ENCODE measurements at regions not wholly inside any gene's neighbourhood (a gene's known extent, or its start where the extent isn't known, plus 50 kb on each side); places are given as distances from the start of the nearest gene placed in this dataset.

DNA sequence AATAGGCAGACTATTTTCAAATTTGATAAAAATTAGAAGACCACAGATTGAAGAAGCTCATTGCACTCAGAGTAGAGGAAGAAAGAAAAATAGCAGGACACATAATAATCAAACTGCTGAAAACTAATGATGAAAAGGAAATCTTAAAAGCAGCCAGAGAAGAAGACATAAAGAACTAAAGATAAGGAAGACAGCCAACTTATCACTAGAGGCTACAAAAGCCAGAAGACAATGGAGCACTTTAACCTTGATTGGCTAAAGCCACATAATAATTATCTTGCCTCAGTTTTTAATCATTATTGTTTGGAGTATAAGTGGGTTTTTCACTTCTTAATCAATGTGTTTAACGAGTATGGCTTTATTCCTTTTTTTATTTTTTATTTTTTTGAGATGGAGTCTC, 397.6 kb downstream of the RNF144B start:
- no peak for DNase-seq (ENCODE audit: low spot score)

DNA sequence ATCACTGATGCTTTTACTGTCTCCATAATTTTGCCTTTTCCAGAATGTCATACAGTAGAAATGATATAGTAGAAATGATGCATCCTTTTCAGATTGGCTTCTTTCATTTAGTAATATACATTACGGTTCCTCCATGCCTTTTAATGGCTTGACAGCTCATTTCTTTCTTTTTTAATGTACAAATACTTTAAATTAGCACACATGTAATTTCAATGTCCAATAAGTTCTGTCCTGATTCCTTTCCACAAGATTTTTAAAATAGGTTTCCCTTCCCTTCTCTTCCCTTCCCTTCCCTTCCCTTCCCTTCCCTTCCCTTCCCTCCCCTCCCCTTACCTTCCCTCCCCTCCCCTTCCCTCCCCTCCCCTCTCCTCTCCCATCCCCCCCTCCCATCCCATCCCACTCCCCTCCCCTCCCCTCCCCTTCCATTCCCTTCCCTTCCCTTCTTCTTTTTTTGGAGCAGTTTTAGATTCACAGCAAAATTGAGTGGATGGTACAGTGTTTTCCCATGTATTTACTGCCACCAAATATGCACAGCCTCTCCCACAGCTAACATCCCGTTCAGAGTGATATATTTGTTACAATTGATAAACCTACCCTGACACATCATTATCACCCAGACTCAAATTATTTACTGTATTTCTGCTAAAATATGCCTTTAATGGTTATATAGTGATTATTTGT, 398.8 kb downstream of the RNF144B start:
- DNase-seq (ENCODE audit: low spot score), result no peak

DNA sequence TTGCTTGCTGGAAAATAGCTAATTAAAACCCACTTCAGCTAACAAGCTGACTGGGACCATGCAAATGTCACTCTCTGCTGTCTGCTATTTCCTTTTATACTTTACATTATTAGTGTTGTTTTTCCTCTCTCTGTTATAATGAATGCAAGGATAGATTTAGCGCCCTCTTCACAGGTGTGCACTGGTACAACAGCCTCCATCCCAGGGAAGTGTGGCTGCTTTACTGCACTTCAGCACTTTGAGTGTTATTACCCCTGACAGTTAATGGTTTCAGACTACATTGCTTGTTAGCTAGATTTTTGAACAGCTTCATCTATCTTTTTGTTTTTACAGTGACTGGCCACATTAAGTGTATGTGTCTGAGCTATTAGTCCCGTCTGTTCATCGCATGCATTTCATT, 405.7 kb downstream of the RNF144B start:
- no peak for DNase-seq (ENCODE audit: low spot score)

DNA sequence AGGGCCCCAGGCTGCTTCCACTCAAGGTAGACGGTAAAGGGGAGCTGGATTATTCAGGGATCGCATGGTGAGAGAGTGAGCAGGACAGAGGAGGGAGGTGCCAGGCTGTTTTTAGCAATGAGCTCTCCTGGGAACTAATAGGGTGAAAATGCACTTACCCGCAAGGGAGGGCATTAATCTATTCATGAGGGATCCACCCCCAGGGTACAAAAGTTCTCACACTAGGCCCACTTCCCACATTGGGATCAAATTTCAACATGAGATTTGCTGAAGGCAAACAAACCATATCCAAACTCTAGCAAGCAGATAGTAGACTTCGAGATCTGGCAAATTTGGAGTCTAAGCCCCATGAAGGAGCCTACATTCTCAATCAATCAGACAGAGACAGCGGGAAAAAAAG, 408.6 kb downstream of the RNF144B start:
- no peak for DNase-seq (ENCODE audit: low spot score)

DNA sequence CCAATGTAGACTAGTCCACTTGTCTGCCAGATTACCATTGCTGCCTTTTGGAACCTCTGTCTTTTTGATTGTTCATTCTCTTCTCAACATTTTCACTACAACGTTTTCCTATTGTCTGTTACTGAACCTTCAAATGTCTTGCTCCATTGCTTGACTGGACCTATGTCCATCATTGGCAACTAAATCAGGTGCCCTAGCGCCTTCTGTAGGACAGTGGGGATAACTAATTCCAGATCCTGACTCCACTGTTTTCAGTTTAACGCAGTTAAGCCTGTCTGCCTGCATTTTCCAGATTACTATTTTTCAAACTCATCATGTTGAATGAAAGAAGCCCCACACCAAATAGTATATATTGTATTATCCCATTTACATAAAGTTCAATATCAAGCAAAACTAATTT, 433.6 kb downstream of the RNF144B start:
- no peak for DNase-seq (ENCODE audit: low spot score)

DNA sequence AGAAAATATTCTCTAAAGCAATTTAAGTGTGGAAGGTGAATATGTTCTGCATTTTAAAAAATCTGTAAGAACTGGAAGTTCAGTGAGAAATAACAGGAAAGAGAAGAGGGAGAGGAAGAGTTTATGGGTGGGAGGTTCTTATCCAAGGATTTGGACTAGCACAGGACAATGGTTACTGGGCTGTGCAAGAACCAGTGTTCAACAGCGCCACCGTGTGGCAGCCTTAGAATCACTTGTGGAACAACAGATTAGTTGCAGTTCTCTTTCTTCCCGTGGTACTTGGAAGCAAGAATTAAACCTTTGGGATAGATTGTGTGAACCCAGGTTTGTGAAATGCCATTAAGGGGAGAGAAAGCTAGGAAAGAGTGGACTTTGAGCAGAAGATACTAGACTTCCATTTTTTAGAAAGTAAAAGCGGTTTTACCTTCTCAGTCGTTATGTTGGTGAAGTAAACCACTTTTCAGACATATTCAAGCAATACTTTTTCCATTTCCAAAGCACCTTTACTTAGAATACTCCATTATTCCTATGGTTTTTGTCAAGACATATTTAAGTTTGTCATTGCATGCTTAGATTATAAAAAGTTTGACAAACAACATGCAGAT, 436.7 kb downstream of the RNF144B start:
- no peak for DNase-seq (ENCODE audit: low spot score)

DNA sequence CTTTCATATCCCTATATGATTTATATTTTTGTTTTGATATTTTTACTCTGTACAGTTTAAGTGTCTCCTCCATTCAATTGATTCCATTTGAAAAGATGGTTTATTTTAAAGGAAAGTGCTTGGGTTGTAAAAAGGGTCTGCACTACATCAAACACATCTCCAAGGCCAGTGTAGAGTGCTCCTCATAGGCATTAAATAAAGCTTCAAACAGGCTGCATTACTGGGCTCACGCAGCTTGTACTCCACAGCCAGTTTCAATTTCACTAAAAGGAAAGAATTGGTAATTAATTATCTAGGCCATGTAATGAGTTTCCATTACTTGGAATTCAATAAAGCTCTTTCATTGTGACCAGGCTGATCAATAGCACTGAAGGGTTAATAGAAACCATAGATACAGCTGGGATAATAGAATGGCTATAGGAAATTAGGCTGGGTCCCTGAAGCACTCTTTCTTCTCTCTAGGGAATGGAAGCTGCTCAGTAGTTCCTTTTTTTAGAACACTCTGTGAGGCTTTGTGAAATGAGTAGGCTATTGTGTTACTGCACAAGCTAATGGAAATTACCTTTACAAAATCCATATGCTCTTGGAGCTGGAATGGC, 442.2 kb downstream of the RNF144B start:
- no peak for DNase-seq (ENCODE audit: low spot score)

DNA sequence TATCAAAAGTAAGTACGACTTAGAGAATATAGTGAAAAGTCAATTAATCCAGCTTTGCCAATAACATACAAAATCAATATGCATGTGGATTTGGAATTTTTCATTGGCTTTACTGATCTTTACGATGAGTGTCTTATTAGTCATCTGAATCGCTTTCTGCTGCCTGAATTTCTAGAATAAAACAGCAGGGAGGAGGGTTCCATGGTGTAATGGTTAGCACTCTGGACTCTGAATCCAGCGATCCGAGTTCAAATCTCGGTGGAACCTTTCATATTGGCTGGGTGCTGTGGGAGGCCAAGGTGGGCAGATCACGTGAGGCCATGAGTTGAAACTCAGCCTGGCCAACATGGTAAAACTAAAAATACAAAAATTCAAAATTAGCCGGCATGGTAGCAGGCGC, 448.8 kb downstream of the RNF144B start:
- no peak for DNase-seq (ENCODE audit: low spot score)

DNA sequence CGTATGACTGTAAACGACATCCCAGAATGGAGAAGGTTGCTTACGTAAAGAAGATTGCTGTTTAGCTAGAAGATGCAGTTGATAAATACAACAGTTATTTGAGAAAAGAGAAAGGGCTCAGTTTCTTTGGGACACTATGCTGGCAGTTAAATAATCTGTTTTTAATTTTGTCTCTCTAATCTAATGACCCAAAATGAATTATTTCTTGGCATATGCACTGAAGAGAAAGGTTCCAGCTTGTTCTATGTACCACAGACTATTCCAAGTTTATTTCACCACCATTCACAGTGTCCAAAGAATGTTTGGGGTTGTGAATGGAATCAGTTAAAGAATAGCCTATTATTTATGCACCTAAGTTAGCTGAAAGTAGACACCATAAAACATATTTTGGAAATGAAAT, 449.9 kb downstream of the RNF144B start:
- no peak for DNase-seq (ENCODE audit: low spot score)

DNA sequence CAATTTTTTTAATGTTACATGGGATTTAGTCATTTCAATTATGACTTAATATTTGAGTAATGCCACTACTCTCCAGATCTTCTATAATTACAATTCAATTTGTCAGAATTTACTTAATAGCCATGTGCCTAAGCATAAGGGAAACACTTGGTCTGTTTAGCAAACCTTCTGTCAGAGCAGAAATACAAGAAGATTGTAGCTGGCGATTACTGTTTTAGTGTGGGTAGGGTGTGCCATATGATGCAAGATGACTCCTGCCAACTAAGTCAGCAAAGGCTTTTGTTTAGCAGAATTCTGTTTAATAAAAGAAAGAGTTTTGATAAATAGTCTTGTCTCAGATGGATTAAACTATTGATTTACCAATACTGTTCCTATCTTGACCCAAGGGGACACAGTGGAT, 455.4 kb downstream of the RNF144B start:
- no peak for DNase-seq (ENCODE audit: low spot score)

DNA sequence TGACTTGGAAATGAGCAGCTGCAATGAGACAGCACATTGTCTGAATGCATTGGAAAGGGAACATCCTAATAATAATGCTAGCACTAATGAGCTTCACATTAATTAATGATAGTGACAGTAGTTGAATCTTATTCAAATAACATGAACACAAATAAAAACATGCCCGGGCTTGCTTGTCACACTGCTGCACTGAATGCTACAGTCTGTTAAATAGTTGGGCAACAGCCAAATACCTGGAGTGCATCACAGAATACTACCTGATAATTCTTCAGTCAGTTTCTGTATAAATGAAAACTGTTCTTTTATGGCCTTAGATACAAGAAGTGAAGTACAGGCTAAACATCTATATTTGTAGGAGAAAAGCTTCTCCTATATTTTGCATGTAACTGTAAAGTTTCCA, 458.7 kb downstream of the RNF144B start:
- no peak for DNase-seq (ENCODE audit: low spot score)

DNA sequence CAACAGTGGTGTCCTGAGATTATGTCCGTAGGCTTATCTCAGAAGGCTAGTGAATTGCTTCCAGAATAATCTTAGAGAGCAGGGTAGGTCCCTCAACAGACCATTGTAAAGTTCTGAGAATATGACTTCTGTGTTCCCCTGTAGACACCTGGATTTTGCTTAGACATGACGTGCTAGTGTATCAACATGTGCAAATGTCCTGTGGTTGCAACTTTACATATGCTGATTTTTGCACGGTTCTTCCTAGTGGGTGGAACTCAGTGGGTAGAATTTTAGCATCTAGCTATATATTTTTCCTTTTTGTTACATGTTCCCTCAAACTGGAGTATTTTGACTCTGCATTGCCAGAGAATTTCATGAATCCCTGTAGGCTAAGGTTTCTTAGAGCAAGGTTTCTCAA, 459.2 kb downstream of the RNF144B start:
- no peak for DNase-seq (ENCODE audit: low spot score)

DNA sequence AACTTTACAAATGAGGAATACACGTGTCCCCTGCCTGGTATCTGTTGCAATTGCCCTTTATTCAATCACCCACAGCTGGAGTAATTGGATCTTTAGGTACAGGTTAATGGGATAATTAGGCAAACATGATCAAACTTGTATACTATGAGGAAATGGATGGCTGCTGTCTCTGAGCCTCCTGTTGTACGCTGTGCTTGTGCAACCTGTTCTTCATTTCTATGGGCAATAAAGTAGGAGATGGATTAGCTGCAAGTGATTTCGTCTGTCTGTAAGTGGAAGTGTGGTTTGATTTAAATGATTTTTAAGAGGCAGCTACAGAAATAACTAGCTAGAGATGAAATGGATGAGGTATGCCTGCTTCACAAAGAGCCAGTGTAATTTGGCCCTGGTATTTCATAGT, 474.1 kb downstream of the RNF144B start:
- DNase-seq (ENCODE audit: low spot score), result no peak

DNA sequence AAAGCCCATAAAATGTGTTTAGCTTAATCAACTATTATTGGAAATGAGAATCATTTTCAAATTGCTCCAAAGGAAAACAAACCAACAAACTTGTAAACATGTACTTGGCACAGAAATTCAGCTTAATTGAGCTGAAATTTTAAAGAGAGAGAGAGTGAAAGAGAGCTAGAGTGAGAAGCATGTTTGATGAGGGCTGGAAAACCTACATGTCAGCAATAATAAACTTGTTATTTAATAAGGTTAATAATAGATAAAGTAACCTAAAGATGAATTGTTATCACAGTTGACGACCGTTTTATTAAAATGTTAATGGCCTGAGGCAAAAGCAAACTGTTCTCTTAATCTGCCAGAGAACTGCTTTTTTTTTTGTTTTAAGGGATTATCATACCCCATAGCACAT, 496.1 kb downstream of the RNF144B start:
- DNase-seq (ENCODE audit: low spot score), result no peak

DNA sequence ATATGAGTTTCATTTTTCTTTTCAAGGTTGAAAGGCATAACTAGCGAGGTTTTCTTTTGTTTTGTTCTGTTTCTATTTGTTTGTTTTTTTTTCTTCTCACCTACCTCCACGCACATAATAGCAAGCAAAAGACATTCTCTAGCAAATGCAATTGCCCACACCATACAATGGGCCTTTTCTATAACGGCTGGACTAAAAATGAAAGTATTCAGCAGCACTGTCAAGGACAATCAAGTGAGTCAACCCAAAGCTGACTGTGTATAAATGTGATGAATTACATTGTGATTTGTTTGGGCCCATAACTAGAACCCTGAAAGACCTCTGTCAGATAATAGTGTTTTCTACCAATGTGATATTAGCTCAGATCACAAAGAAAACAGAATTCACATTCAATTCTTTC, 496.7 kb downstream of the RNF144B start:
- no peak for DNase-seq (ENCODE audit: low spot score)

DNA sequence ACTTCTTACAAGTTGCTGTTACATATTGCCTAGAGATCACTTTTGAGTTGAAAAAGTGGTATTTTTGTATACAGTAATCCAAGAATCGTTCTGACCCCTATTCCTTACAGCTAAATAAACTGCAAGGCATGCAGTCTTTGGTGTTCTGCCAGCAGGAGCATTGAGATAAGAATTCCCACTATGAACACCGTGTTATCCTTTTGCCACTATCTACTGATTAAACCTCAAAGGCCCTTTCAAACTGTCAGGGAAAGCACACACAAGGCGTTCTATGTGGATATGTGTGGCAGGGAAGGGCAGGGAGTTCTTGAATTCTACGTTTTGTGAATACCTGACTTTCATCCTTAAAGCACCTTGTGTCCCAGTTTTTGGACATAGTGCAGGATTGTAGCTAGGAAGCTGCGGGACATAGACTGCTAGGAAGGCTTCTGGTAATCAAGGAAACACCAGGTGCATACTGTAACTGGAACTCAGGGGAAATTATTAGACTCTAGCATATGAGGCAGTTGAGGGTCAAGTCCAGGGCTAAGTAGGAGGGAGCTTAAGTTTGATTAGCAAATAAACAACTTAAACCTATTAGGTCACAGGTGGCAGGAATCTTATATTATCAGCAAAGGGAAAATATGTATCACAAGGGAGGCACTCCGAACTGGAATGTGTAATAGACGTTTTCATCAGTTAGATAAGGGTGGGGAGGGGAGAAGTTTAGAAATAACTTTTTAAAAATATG, 506.6 kb downstream of the RNF144B start:
- DNase-seq (ENCODE audit: low spot score), result no peak

DNA sequence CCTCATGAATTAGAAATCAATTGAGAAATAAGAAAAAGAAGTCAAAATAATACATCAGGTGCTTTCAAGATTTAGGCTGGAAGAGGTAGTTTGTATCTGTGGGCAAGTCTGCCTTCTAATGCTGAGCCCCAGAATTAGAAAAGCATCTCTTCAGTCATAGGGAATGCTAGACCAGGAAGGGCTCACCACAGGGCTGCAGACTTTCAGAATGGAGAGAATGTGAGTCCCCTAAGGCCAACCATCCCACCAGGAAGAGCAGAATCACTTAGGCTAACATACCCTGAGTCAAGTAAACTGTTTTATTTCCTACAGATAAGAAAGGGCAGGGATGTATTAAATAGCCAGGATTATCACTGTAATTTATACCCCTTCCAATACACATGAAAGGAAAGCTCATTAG, 510.2 kb downstream of the RNF144B start:
- DNase-seq (ENCODE audit: low spot score), result no peak

DNA sequence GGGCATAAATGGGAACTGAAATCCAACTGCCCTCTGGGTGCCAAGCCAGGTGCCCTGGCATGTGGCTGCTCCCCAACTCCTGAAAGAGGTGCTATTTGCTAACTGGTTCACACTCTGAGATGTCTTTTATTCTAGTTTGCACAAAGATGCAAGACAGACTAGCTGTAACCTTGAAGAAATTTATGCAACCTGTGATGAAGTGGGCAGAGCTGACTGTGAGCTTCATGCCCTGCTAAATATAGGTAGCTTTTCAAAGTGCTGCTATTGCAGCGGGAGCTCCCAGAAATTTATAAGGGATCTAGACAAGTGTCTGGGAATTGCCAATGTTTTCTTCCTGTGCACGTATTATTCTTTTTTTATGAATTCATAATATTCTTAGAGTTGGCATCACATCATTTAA, 517.5 kb downstream of the RNF144B start:
- no peak for DNase-seq (ENCODE audit: low spot score)

DNA sequence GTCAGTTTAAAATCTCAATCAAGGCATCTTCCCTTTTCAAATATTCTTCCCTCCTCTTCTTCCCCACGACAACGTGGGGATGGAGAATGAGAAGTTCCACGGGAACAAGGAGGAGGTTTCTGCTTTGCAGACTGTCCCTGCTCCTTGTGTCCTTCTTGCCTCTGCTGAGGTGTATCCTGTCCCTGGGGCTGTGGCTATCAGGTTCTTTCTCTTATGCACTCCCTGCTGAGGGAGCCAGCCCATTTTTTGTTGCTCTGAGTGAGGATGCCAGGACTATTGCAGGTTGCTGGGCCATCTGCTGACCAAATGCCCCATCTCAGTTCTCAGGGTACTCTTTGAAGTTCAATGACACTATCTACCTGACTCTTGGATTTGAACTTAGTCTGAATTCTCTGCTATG, 533.6 kb downstream of the RNF144B start:
- no peak for DNase-seq (ENCODE audit: low spot score)

DNA sequence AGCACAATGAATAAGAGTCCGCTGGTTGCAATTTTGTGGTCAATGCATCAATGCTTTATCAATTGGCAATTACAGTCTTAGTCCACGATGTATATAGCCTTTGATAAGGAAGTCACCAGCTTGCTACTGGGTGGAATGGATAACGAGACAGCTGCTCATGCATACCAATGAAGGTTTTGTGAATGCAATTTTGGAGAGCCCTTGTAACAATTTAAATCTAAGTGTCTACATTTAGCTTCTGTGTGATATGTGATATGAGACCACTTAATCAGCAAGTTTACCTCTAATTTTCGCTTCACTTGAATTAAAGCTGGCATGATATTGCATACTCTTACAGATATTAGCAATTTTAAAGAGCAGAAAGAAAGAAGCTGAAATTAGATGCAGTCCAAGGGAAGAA, 543.9 kb downstream of the RNF144B start:
- no peak for DNase-seq (ENCODE audit: low spot score)

DNA sequence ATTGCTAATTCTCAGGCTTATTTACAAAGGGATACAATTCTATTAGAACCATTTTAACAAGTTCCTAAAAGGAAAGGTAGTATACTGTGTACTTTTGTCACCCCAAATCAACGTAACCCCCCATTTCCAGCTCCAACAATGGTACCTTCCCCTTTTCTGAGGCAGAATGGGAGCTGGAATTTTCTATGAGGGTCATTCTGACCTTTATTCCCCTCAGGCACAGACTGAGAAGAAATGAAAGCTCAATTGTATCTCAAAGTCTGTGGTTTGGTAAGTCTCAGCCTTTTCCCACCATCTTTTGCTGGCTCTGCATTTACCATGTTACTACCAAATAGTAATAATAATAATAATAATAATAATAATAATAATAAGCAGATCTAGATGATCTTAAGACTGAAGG, 571.0 kb downstream of the RNF144B start:
- DNase-seq (ENCODE audit: low spot score), result no peak

DNA sequence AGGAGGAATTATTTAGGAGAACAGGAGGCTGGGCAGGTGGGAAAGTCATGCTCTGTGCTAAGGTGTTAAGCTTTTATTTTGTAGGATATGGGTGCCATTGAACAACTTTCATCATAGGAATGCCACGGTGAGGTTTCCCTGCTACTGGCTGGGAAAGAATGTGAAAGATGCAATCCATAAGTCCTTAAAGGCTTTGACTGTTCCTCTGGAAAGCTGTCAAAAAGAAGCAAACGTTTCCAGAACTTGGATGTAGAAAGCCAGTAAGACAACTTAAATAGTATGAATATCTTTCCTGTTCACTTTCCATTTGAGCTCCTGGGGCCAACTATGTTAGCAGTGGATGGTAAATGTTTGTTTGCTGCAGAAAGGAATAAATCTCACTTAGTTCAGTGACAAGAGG, 574.4 kb downstream of the RNF144B start:
- no peak for DNase-seq (ENCODE audit: low spot score)

DNA sequence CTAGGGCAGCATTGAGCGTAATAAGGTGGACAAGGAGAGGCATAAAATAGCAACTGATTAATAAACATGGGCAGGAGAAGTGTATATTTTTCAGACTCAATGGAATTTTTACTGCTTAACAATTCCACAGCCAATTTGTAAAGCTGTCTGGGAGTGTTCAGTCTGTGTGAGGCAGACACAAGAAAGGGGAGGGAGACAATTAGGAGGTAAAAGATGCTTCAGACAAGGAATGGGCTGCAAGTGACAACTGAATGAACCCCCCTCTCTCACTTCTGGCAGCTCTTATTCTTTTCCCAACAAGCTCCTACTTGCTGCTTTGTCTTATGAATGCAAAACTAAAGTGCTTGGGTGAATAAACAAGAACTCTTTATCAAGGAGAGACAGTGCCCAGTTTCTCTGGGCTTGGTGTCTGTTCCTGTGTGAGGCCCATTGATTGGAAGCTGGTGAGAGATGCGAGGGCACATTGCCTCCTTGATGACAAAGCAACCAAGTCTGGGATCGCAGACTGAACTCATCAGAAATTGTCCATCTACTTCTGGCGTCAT, 575.3 kb downstream of the RNF144B start:
- no peak for DNase-seq (ENCODE audit: low spot score)
